ENCODE measurements at regions not wholly inside any gene's neighbourhood (a gene's known extent, or its start where the extent isn't known, plus 50 kb on each side); places are given as distances from the start of the nearest gene placed in this dataset.

- DNase-seq = no peak
- H3K4me3 ChIP-seq = no peak overlapping the region
- H3K9me3 ChIP-seq = no peaks in the 10 kb centered on the region
- no peaks in the 10 kb centered on the region for H3K27me3 ChIP-seq
- H3K4me1 ChIP-seq = no peaks in the 10 kb centered on the region
- intact Hi-C loops (cut with DNase I; ENCODE audit: low total_unique reads) (no loop called here), in situ Hi-C loops (cut with MboI; ENCODE audit: low sequenced_read_pairs in 4 of 4) (no loop called here)
- H3K36me3 ChIP-seq = no peaks in the 10 kb centered on the region
- ATAC-seq = no peak
- TF ChIP-seq POLR2A (IDR thresholded peaks at IDR 0.05) = no peak
- no peak for TF ChIP-seq CTCF (IDR thresholded peaks at IDR 0.05 in 4 of 5, conservative IDR thresholded peaks at IDR 0.05 in 1 of 5)
- H3K27ac ChIP-seq = no peak overlapping the region
Measured at GRCh38 chr9:102072059-102072764, 333.8 kb upstream of the GRIN3A start.

GRCh38 chr9:102069969-102070368, 331.5 kb upstream of the GRIN3A start:
- no peak for ATAC-seq
- Histone ChIP-seq H3K27ac (no peak overlapping the region), H3K36me3 (no peaks in the 10 kb centered on the region), H3K27me3 (no peaks in the 10 kb centered on the region), H3K4me3 (no peak overlapping the region), H3K9me3 (no peaks in the 10 kb centered on the region), H3K4me1 (no peaks in the 10 kb centered on the region)
- no peak for DNase-seq
- TF ChIP-seq CTCF (IDR thresholded peaks at IDR 0.05 in 4 of 5, conservative IDR thresholded peaks at IDR 0.05 in 1 of 5) = no peak
- no peak for TF ChIP-seq POLR2A (IDR thresholded peaks at IDR 0.05)
- intact Hi-C loops (cut with DNase I; ENCODE audit: low total_unique reads) = no loop called here
- in situ Hi-C loops (cut with MboI; ENCODE audit: low sequenced_read_pairs in 4 of 4) = no loop called here

GRCh38 chr9:102054811-102055210, 316.4 kb upstream of the GRIN3A start:
- DNase-seq (no peak), ATAC-seq (no peak)
- H3K4me1 ChIP-seq = no peaks in the 10 kb centered on the region
- no peaks in the 10 kb centered on the region for H3K9me3 ChIP-seq
- no peak for TF ChIP-seq CTCF (IDR thresholded peaks at IDR 0.05 in 4 of 5, conservative IDR thresholded peaks at IDR 0.05 in 1 of 5)
- TF ChIP-seq POLR2A (IDR thresholded peaks at IDR 0.05) = no peak
- no peaks in the 10 kb centered on the region for H3K27me3 ChIP-seq
- no peak overlapping the region for H3K4me3 ChIP-seq
- in situ Hi-C loops (cut with MboI; ENCODE audit: low sequenced_read_pairs in 4 of 4) (no loop called here), intact Hi-C loops (cut with DNase I; ENCODE audit: low total_unique reads) (no loop called here)
- H3K36me3 ChIP-seq = no peaks in the 10 kb centered on the region
- H3K27ac ChIP-seq = no peak overlapping the region

GRCh38 chr9:102049586-102050246, 311.3 kb upstream of the GRIN3A start:
- in situ Hi-C loops (cut with MboI; ENCODE audit: low sequenced_read_pairs in 4 of 4) (no loop called here), intact Hi-C loops (cut with DNase I; ENCODE audit: low total_unique reads) (no loop called here)
- Histone ChIP-seq H3K36me3 (no peaks in the 10 kb centered on the region), H3K9me3 (no peaks in the 10 kb centered on the region), H3K27me3 (no peaks in the 10 kb centered on the region), H3K27ac (no peak overlapping the region), H3K4me3 (no peak overlapping the region), H3K4me1 (no peaks in the 10 kb centered on the region)
- DNase-seq (no peak), ATAC-seq (no peak)
- TF ChIP-seq POLR2A (IDR thresholded peaks at IDR 0.05) (no peak), CTCF (IDR thresholded peaks at IDR 0.05 in 4 of 5, conservative IDR thresholded peaks at IDR 0.05 in 1 of 5) (no peak)
